Kidney (tissue), 13 donors: ENCODE measurements at regions not wholly inside any gene's neighbourhood (a gene's known extent, or its start where the extent isn't known, plus 50 kb on each side); places are given as distances from the start of the nearest gene placed in this dataset.
"Not testable (repeated sequence)": the region's sequence is repeated elsewhere in the genome, so short reads cannot be mapped to it uniquely, and the experiment has no call there.

Experiments
- DNase-seq, 5 donors: peaks; one replicate each; pipeline ENCODE4 v3.0.0-alpha.2; 2013 to 2020
- FAIRE-seq: peaks from 2 replicates; lab custom pipeline; 2012; peaks lifted over from hg19 to GRCh38; lab: Jason Lieb, UNC
- H3K27ac ChIP-seq, 2 donors: one replicate each; pipeline ENCODE4 v1.7.0; 2013; ENCODE audit warnings: low read depth in 2 of 2, low read length in 2 of 2, inconsistent platforms in 1 of 2
- H3K27me3 ChIP-seq: one replicate; pipeline ENCODE4 v1.7.1; 2013; ENCODE audit warnings: low read length, inconsistent platforms; ENCODE audit not compliant: control insufficient read depth, insufficient read depth
- H3K36me3 ChIP-seq, 3 donors: one replicate each; pipeline versions ENCODE4 v1.7.0 to v1.7.1; 2013; ENCODE audit warnings: low read length in 3 of 3, control low read depth in 1 of 3, inconsistent platforms in 1 of 3; ENCODE audit not compliant: insufficient read depth in 3 of 3, control insufficient read depth in 2 of 3
- H3K4me1 ChIP-seq, 3 donors: one replicate each; pipeline versions ENCODE4 v1.7.0 to v1.7.1; 2013; ENCODE audit warnings: low read length in 3 of 3, inconsistent platforms in 1 of 3, low read depth in 1 of 3; ENCODE audit not compliant: control insufficient read depth in 2 of 3, insufficient read depth in 2 of 3
- H3K4me3 ChIP-seq, 3 donors: one replicate each; pipeline versions ENCODE4 v1.7.0 to v1.8.1; 2013; ENCODE audit warnings: low read length in 3 of 3, control low read depth in 1 of 3, inconsistent platforms in 1 of 3
- H3K9ac ChIP-seq, 3 donors: one replicate each; pipeline versions ENCODE4 v1.7.0 to v1.7.1; 2013; ENCODE audit warnings: low read length in 3 of 3, control low read depth in 1 of 3, inconsistent platforms in 1 of 3
- H3K9me3 ChIP-seq, 3 donors: one replicate each; pipeline versions ENCODE4 v1.7.0 to v1.7.1; 2013; ENCODE audit warnings: low read length in 3 of 3, control low read depth in 1 of 3, inconsistent platforms in 1 of 3; ENCODE audit not compliant: control insufficient read depth in 2 of 3, insufficient read depth in 1 of 3
- intact Hi-C: fragments of 100-400 bp; cut with DNase I; formaldehyde crosslinking; loops from one replicate; pipeline ENCODE4 v1.11.1; 2022
- TF ChIP-seq, protein P1 (sequence below): IDR thresholded peaks from 3 replicates; pipeline ENCODE4 v1.5.1; 2012; ENCODE audit warnings: mild to moderate bottlenecking, moderate library complexity, borderline replicate concordance; ENCODE audit not compliant: insufficient read depth; ENCODE audit errors: extremely low read depth
- donor health status: control.
- donor health status: control.
- donor health status: control.
- donor health status: control.
- donor health status: control.
- donor health status: DM: yes; HTN: yes; CAD: no.
- donor health status: Normal renal cell carcinoma (clear cell type).

DNA sequence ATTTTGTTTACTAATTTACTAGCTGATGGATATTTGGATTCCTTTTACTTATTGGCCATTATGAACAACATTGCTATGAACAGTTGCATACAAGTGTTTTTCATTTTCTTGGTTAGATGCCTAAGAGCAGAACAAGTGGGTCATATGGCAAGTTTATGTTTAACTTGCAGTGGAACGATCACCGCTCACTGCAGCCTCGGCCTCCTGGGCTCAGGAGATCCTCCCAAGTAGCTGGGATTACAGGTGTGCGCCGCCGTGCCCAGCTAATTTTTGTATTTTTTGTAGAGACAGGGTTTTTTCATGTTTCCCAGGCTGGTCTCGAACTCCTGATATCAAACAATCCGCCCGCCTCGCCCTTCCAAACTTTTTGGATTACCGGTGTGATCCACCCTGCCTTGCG is 820.5 kb upstream of the TMPRSS15 start:
- TF ChIP-seq, protein P1, sequence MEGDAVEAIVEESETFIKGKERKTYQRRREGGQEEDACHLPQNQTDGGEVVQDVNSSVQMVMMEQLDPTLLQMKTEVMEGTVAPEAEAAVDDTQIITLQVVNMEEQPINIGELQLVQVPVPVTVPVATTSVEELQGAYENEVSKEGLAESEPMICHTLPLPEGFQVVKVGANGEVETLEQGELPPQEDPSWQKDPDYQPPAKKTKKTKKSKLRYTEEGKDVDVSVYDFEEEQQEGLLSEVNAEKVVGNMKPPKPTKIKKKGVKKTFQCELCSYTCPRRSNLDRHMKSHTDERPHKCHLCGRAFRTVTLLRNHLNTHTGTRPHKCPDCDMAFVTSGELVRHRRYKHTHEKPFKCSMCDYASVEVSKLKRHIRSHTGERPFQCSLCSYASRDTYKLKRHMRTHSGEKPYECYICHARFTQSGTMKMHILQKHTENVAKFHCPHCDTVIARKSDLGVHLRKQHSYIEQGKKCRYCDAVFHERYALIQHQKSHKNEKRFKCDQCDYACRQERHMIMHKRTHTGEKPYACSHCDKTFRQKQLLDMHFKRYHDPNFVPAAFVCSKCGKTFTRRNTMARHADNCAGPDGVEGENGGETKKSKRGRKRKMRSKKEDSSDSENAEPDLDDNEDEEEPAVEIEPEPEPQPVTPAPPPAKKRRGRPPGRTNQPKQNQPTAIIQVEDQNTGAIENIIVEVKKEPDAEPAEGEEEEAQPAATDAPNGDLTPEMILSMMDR: no peak
- no peaks in the 10 kb centered on the region for H3K4me1 ChIP-seq
- FAIRE-seq (no peak), DNase-seq (peak in 1 of 5 donors; percentile 40)
- intact Hi-C loops: no loop called here
- no peaks in the 10 kb centered on the region for H3K9me3 ChIP-seq
- no peaks in the 10 kb centered on the region for H3K36me3 ChIP-seq
- H3K9ac ChIP-seq: no peak overlapping the region
- H3K27ac ChIP-seq: no peak overlapping the region
- H3K27me3 ChIP-seq: no peaks in the 10 kb centered on the region
- H3K4me3 ChIP-seq: no peak overlapping the region

DNA sequence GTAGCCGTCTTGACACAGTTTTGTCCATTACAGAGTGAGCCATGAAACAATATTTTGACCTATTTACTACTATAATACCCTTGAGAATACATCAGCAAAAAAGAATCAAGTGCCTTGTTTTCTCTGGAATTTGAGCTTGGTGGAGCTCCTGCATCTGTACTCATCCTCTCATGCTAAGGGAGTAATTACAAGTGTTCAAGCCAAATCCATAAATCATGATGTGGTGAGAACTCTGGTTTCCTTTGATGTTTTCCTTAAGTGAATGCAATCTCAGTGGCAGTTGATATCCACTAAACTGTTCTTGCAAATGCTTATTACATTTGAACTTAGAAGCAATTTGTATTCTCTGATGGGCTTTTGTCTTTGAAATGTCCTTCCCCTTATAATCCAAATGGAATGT is 824.6 kb upstream of the TMPRSS15 start:
- intact Hi-C loops: no loop called here
- DNase-seq: peak in 3 of 5 donors; percentile 45 to 93 (median 89)

DNA sequence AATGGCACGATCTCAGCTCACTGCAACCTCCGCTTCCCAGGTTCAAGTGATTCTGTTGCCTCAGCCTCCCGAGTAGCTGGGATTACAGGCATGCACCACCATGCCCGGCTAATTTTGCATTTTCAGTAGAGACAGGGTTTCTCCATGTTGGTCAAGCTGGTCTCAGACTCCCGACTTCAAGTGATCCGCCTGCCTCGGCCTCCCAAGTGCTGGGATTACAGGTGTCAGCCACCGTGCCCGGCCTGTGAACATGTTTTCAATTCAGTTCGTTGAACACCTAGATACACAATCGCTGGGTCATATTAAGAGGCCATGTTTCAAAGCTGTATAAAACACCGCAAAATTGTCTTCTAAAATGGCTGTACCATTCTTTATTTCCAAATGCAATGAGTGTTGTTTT is 830.3 kb upstream of the TMPRSS15 start:
- not testable (repeated sequence) for FAIRE-seq

More for the DNA sequence above, 824.6 kb upstream of the TMPRSS15 start:
- TF ChIP-seq, protein P1: no peak
- Histone ChIP-seq H3K9ac (no peak overlapping the region), H3K27me3 (no peaks in the 10 kb centered on the region), H3K9me3 (no peaks in the 10 kb centered on the region), H3K27ac (no peak overlapping the region), H3K36me3 (no peaks in the 10 kb centered on the region), H3K4me1 (no peaks in the 10 kb centered on the region), H3K4me3 (no peak overlapping the region)
- no peak for FAIRE-seq

DNA sequence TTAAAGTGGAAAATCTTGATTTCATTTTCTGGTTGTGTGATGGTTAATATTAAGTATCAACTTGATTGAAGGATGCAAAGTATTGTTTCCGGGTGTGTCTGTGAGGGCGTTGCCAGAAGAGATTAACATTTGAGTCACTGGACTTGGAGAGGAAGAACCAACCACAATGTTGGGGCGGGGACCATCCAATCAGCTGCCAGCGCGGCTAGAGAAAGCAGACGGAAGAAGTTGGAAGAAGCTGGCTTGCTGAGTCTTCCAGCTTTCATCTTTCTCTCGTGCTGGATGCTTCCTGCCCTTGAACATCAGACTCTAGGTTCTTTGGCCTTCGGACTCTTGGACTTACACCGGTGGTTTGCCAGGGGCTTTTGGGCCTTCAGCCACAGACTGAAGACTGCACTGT is 832.6 kb upstream of the TMPRSS15 start:
- H3K4me3 ChIP-seq: no peak overlapping the region
- intact Hi-C loops: no loop called here
- H3K9ac ChIP-seq: no peak overlapping the region
- no peak overlapping the region for H3K27ac ChIP-seq
- no peaks in the 10 kb centered on the region for H3K9me3 ChIP-seq
- no peaks in the 10 kb centered on the region for H3K27me3 ChIP-seq
- DNase-seq (peak in 1 of 5 donors; percentile 29), FAIRE-seq (no peak)
- no peaks in the 10 kb centered on the region for H3K36me3 ChIP-seq
- no peaks in the 10 kb centered on the region for H3K4me1 ChIP-seq
- TF ChIP-seq, protein P1: no peak

More for the DNA sequence above, 830.3 kb upstream of the TMPRSS15 start:
- H3K4me1 ChIP-seq, H3K36me3 ChIP-seq, H3K27ac ChIP-seq, H3K27me3 ChIP-seq, intact Hi-C loops, H3K9me3 ChIP-seq, H3K9ac ChIP-seq, H3K4me3 ChIP-seq: not testable (repeated sequence)
- DNase-seq: peak in 1 of 5 donors; percentile 35
